Mucosa of rectum (tissue), 2 donors: ENCODE measurements at regions not wholly inside any gene's neighbourhood (a gene's known extent, or its start where the extent isn't known, plus 50 kb on each side); places are given as distances from the start of the nearest gene placed in this dataset.
"Not testable (repeated sequence)": the region's sequence is repeated elsewhere in the genome, so short reads cannot be mapped to it uniquely, and the experiment has no call there.

Experiments used
- H3K27ac ChIP-seq, 2 donors: one replicate each; pipeline ENCODE4 v1.7.0; 2013; ENCODE audit warnings: inconsistent platforms in 2 of 2, low read depth in 2 of 2, low read length in 2 of 2
- H3K27me3 ChIP-seq, 2 donors: one replicate each; pipeline ENCODE4 v1.7.0; 2013; ENCODE audit warnings: low read length in 2 of 2; ENCODE audit not compliant: control insufficient read depth in 2 of 2, insufficient read depth in 2 of 2
- H3K36me3 ChIP-seq, 2 donors: one replicate each; pipeline ENCODE4 v1.7.0; 2013; ENCODE audit warnings: low read length in 2 of 2; ENCODE audit not compliant: control insufficient read depth in 2 of 2, insufficient read depth in 2 of 2
- H3K4me1 ChIP-seq, 2 donors: one replicate each; pipeline ENCODE4 v1.7.0; 2013; ENCODE audit warnings: low read length in 2 of 2, mild to moderate bottlenecking in 1 of 2; ENCODE audit not compliant: control insufficient read depth in 2 of 2, insufficient read depth in 2 of 2
- H3K4me3 ChIP-seq, 2 donors: one replicate each; pipeline ENCODE4 v1.7.0; 2013; ENCODE audit warnings: low read length in 2 of 2
- H3K9ac ChIP-seq, 2 donors: one replicate each; pipeline ENCODE4 v1.7.0; 2013; ENCODE audit warnings: low read length in 2 of 2, low read depth in 1 of 2, mild to moderate bottlenecking in 1 of 2
- H3K9me3 ChIP-seq, 2 donors: one replicate each; pipeline ENCODE4 v1.7.0; 2013; ENCODE audit warnings: low read length in 2 of 2; ENCODE audit not compliant: control insufficient read depth in 2 of 2
- donor health status: healthy.
- donor health status: Normal muscosa, but diverticular disease.

GRCh38 chr10:109556399-109556798 is 366.9 kb downstream of the XPNPEP1 start:
- no peaks in the 10 kb centered on the region for H3K4me1 ChIP-seq
- H3K4me3 ChIP-seq: no peak overlapping the region
- H3K27me3 ChIP-seq: no peaks in the 10 kb centered on the region
- H3K36me3 ChIP-seq: no peaks in the 10 kb centered on the region
- H3K27ac ChIP-seq: no peak overlapping the region
- no peak overlapping the region for H3K9ac ChIP-seq
- peaks cover 0 to 2% of the 10 kb centered on the region in 2 donors for H3K9me3 ChIP-seq

GRCh38 chr10:109542050-109542603 is 381.2 kb downstream of the XPNPEP1 start:
- not testable (repeated sequence) for H3K9me3 ChIP-seq, H3K27ac ChIP-seq, H3K4me3 ChIP-seq, H3K9ac ChIP-seq, H3K36me3 ChIP-seq, H3K27me3 ChIP-seq, H3K4me1 ChIP-seq

DNA sequence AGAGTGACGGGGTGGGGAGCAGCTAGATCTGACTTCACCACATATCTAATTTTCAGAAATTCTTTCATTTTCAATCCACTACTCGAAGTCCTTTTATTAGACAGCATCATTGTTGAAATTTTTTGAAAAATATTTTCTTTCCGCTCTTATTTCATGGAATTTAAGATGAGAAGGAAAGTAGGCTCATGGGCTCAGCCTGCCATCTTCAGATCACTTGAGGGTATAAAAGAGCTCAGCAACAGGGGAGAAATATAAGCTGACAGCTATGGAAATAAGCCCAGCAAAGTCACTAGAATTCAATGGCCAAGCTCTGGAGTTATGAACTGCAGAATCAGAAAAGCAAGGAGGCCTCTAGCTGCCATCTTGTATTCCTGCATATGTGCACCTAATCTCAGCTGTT is 389.1 kb downstream of the XPNPEP1 start:
- Histone ChIP-seq H3K36me3 (no peaks in the 10 kb centered on the region), H3K4me3 (no peak overlapping the region), H3K9ac (no peak overlapping the region), H3K4me1 (no peaks in the 10 kb centered on the region), H3K27me3 (no peaks in the 10 kb centered on the region), H3K9me3 (no peaks in the 10 kb centered on the region), H3K27ac (no peak overlapping the region)

DNA sequence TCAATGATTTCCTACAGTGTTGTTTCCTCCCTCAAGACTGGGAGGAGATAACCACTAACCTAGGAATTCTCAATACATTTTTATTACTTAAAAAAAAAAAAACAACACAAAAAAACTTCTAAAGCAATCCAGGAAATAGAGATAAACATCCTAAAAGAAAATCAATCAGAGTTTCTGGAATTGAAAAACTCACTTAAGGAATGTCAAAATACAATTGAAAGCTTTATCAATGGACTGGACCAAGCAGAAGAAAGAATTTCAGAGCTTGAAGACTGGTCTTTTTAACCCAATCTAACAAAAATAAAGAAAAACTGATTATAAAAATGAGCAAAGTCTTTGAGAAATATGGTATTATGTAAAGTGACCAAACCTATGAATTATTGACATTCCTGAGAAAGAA is 394.1 kb downstream of the XPNPEP1 start:
- Histone ChIP-seq H3K27ac (no peak overlapping the region), H3K4me3 (no peak overlapping the region), H3K9ac (no peak overlapping the region), H3K27me3 (no peaks in the 10 kb centered on the region), H3K9me3 (peaks cover 0 to 3% of the 10 kb centered on the region in 2 donors), H3K4me1 (no peaks in the 10 kb centered on the region), H3K36me3 (no peaks in the 10 kb centered on the region)

GRCh38 chr10:109517748-109518147 is 405.6 kb downstream of the XPNPEP1 start:
- H3K9me3 ChIP-seq: no peaks in the 10 kb centered on the region
- no peaks in the 10 kb centered on the region for H3K4me1 ChIP-seq
- no peak overlapping the region for H3K4me3 ChIP-seq
- no peaks in the 10 kb centered on the region for H3K27me3 ChIP-seq
- H3K9ac ChIP-seq: no peak overlapping the region
- no peak overlapping the region for H3K27ac ChIP-seq
- H3K36me3 ChIP-seq: no peaks in the 10 kb centered on the region

DNA sequence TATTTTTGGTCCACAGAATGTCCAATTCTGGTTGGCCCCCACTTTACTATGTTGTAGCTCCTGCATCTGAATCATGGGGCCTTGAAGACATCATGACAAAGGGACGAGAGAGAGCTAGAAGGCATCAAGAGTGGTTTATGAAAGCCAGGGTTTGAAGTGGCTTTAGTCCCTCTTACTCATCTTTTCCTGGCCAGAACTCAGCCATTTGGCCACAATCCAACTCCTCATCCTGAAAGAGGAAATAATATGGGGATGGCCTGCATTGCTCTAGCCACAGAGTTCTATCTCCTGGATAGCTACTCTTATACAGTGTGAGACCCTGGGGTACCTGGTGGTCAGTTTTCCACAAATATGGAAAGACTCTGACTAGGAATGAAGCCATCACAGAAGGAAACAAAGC is 418.9 kb downstream of the XPNPEP1 start:
- Histone ChIP-seq H3K9me3 (no peaks in the 10 kb centered on the region), H3K27me3 (no peaks in the 10 kb centered on the region), H3K9ac (no peak overlapping the region), H3K4me1 (no peaks in the 10 kb centered on the region), H3K4me3 (no peak overlapping the region), H3K27ac (no peak overlapping the region), H3K36me3 (no peaks in the 10 kb centered on the region)

DNA sequence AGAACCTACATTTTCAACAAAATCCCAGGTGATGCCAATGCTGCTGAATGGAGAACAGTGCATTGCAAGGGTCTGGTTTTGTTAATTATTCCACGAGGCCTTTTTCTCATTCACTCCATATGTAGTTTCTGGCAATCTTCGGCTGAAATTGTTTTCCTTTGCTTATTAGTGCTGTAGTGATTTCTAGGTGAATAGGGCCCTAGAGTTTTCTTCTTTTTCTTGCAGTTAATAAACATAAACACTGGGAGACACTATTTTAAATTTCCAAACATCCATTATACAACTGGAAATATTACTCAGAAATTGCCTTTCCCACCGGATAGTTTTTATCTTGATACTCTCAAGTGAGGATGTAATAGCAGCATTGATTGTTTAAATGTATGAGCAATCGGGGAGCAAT is 435.6 kb downstream of the XPNPEP1 start:
- H3K9me3 ChIP-seq: no peaks in the 10 kb centered on the region
- H3K27me3 ChIP-seq: no peaks in the 10 kb centered on the region
- H3K4me3 ChIP-seq: no peak overlapping the region
- H3K9ac ChIP-seq: no peak overlapping the region
- H3K4me1 ChIP-seq: no peaks in the 10 kb centered on the region
- no peaks in the 10 kb centered on the region for H3K36me3 ChIP-seq
- no peak overlapping the region for H3K27ac ChIP-seq

- H3K4me3 ChIP-seq: no peak overlapping the region
- H3K4me1 ChIP-seq: no peaks in the 10 kb centered on the region
- no peaks in the 10 kb centered on the region for H3K9me3 ChIP-seq
- no peaks in the 10 kb centered on the region for H3K36me3 ChIP-seq
- no peak overlapping the region for H3K9ac ChIP-seq
- no peak overlapping the region for H3K27ac ChIP-seq
- H3K27me3 ChIP-seq: no peaks in the 10 kb centered on the region
Measured at GRCh38 chr10:109480836-109481235, 442.5 kb downstream of the XPNPEP1 start.

DNA sequence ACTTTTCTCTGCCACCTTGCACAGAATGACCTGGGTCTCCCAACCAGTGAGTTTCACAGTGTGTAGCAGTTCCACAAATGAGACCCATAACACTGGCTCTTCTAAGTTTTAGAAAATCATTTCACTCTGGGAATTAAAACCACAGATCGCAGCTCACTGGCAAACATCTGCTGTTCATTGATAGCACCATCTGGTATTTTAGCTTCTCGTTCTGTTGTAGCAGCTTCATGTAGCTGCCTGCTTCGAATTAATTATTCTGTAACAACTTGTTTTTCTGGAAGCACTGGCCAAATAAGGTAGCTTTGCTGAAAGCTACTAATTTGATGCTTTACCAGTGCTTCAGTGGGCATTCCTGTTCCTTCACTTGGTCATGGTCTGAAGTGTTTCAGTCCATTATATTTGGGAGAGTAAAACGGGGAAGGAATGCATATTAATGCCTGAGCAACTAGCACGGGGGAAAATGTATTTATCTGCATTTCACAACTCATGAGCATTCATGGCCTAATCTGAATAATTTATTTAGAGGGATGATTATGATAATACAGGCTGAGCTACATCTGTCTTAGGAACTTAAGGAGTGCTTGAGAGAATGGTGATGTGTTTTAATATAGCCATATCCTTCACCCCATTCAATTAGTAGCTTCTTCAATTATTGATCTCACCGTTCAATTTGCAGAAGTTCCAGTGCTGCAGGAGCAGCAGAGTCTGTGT is 447.4 kb downstream of the XPNPEP1 start:
- H3K9ac ChIP-seq: no peak overlapping the region
- no peaks in the 10 kb centered on the region for H3K27me3 ChIP-seq
- H3K27ac ChIP-seq: no peak overlapping the region
- no peaks in the 10 kb centered on the region for H3K9me3 ChIP-seq
- H3K4me1 ChIP-seq: no peaks in the 10 kb centered on the region
- no peak overlapping the region for H3K4me3 ChIP-seq
- H3K36me3 ChIP-seq: no peaks in the 10 kb centered on the region

DNA sequence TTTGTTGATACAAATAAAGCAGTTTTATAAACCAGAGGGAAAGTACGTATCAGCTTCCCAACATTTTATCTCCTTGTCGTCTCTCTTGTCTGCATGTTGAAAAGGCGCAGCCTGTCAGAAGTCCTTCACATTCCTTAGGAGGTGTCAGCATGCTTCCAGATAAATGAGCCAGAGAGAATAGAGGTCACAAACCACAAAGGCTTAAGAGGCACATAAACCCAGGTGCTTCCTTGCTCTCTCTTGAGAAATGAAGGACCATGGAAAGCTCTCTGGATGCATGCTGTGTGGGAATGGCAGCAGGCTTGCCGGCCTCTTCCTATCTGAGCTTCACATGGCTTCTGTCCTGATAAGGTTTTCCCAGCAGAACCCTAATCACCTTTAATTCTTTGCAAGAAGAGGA is 448.5 kb downstream of the XPNPEP1 start:
- no peak overlapping the region for H3K27ac ChIP-seq
- H3K9ac ChIP-seq: no peak overlapping the region
- H3K9me3 ChIP-seq: no peaks in the 10 kb centered on the region
- no peaks in the 10 kb centered on the region for H3K27me3 ChIP-seq
- H3K4me1 ChIP-seq: no peaks in the 10 kb centered on the region
- H3K36me3 ChIP-seq: no peaks in the 10 kb centered on the region
- no peak overlapping the region for H3K4me3 ChIP-seq
